CD4-positive, alpha-beta T cell (primary cell): ENCODE measurements at regions not wholly inside any gene's neighbourhood (a gene's known extent, or its start where the extent isn't known, plus 50 kb on each side); places are given as distances from the start of the nearest gene placed in this dataset.
"Not testable (repeated sequence)": the region's sequence is repeated elsewhere in the genome, so short reads cannot be mapped to it uniquely, and the experiment has no call there.

Experiments
- ATAC-seq: fragments of 200-7000 bp; cut with Tn5 transposase; one replicate; pipeline ENCODE4 v1.10.0; 2022; ENCODE audit warnings: mild to moderate bottlenecking; ENCODE audit not compliant: poor library complexity
- CTCF ChIA-PET: fragments of 350-600 bp; sonication (Branson Sonifier 250); formaldehyde crosslinking; loops from one replicate; lab custom pipeline; 2021; ENCODE audit warnings: antibody characterized with exemption, inconsistent platforms; lab: Charles Lee
- POLR2A ChIA-PET: fragments of 350-600 bp; sonication (Branson Sonifier 250); formaldehyde crosslinking; loops from one replicate; lab custom pipeline; 2021; ENCODE audit warnings: antibody characterized with exemption, inconsistent platforms; lab: Charles Lee
- DNase-seq, 14 experiments: peaks; one replicate each; pipeline ENCODE4 v3.0.0-alpha.2; 2013 to 2020; ENCODE audit warnings: mixed read lengths in 2 of 14
- H3K27ac ChIP-seq, 2 donors: one replicate each; pipeline versions ENCODE4 v1.5.1 to v1.7.0; 2013; ENCODE audit warnings: low read length in 2 of 2, low read depth in 1 of 2, mild to moderate bottlenecking in 1 of 2
- H3K27me3 ChIP-seq, 2 experiments: 1 replicate in 1 of 2; 2 replicates in 1 of 2; pipeline versions ENCODE4 v1.6.1 to v1.7.0; 2013; ENCODE audit warnings: low read length in 2 of 2, control low read depth in 1 of 2, mild to moderate bottlenecking in 1 of 2, moderate library complexity in 1 of 2; ENCODE audit not compliant: insufficient read depth in 2 of 2, control insufficient read depth in 1 of 2
- H3K36me3 ChIP-seq: one replicate; pipeline ENCODE4 v1.6.1; 2013; ENCODE audit warnings: low read length, control low read depth; ENCODE audit not compliant: insufficient read depth
- H3K4me1 ChIP-seq: one replicate; pipeline ENCODE4 v1.6.1; 2013; ENCODE audit warnings: low read length, control low read depth; ENCODE audit not compliant: insufficient read depth
- H3K4me3 ChIP-seq: one replicate; pipeline ENCODE4 v1.5.1; 2013; ENCODE audit warnings: mild to moderate bottlenecking, low read length, moderate library complexity
- H3K9me3 ChIP-seq, 2 experiments: 1 replicate in 1 of 2; 2 replicates in 1 of 2; pipeline versions ENCODE4 v1.6.1 to v1.7.0; 2013; ENCODE audit warnings: low read length in 2 of 2, mild to moderate bottlenecking in 2 of 2, control low read depth in 1 of 2, moderate library complexity in 1 of 2; ENCODE audit not compliant: control insufficient read depth in 1 of 2, insufficient read depth in 1 of 2
- H3K27ac Mint-ChIP-seq: one replicate; pipeline ENCODE4 v1.8.0; 2020; ENCODE audit warnings: mixed read lengths
- H3K27me3 Mint-ChIP-seq: one replicate; pipeline ENCODE4 v1.8.0; 2021; ENCODE audit warnings: mixed read lengths
- H3K36me3 Mint-ChIP-seq: one replicate; pipeline ENCODE4 v1.8.0; 2021; ENCODE audit warnings: low read depth, mixed read lengths
- H3K4me1 Mint-ChIP-seq: one replicate; pipeline ENCODE4 v1.8.0; 2021; ENCODE audit warnings: low read depth, mixed read lengths
- H3K4me3 Mint-ChIP-seq: one replicate; pipeline ENCODE4 v1.8.0; 2020; ENCODE audit warnings: mild to moderate bottlenecking, mixed read lengths
- H3K9me3 Mint-ChIP-seq: one replicate; pipeline ENCODE4 v1.8.0; 2020; ENCODE audit warnings: mixed read lengths
- CTCF ChIP-seq: fragments of 200-600 bp; IDR thresholded peaks from one replicate; pipeline ENCODE4 v1.8.0; 2022; ENCODE audit warnings: antibody characterized with exemption, mild to moderate bottlenecking
- intact Hi-C, 2 experiments: fragments of 100-400 bp; cut with DNase I in 1 of 2; cut with micrococcal nuclease in 1 of 2; formaldehyde crosslinking; loops; one replicate each; pipeline versions ENCODE4 v1.15.1 to v1.9.0; 2023 to 2025; cut with DNase I, micrococcal nuclease

- TF ChIP-seq CTCF, result no peak
- H3K4me3 Mint-ChIP-seq, result no peak overlapping the region
- intact Hi-C loops, result no loop called here
Measured at GRCh38 chr9:87206064-87206661, 258.9 kb upstream of the GAS1 start.

GRCh38 chr9:87210658-87211057, 263.4 kb upstream of the GAS1 start:
- H3K36me3 Mint-ChIP-seq, H3K9me3 Mint-ChIP-seq, POLR2A ChIA-PET, H3K9me3 ChIP-seq, H3K27ac Mint-ChIP-seq, CTCF ChIA-PET, H3K27me3 Mint-ChIP-seq, DNase-seq, H3K27me3 ChIP-seq, H3K4me1 ChIP-seq, ATAC-seq, H3K4me1 Mint-ChIP-seq, H3K36me3 ChIP-seq, H3K4me3 Mint-ChIP-seq, intact Hi-C loops, H3K27ac ChIP-seq, H3K4me3 ChIP-seq: not testable (repeated sequence)

More at GRCh38 chr9:87206064-87206661, 258.9 kb upstream of the GAS1 start:
- DNase-seq (no peak), ATAC-seq (no peak)
- no peak overlapping the region for H3K27ac ChIP-seq
- Mint-ChIP-seq H3K27me3 (no peaks in the 10 kb centered on the region), H3K27ac (no peak overlapping the region), H3K36me3 (no peaks in the 10 kb centered on the region), H3K9me3 (no peaks in the 10 kb centered on the region), H3K4me1 (no peaks in the 10 kb centered on the region)
- no peaks in the 10 kb centered on the region for H3K9me3 ChIP-seq
- H3K4me3 ChIP-seq, result no peak overlapping the region
- no peaks in the 10 kb centered on the region for H3K4me1 ChIP-seq
- CTCF ChIA-PET, result no interaction called here
- no peaks in the 10 kb centered on the region for H3K27me3 ChIP-seq
- POLR2A ChIA-PET, result no interaction called here
- H3K36me3 ChIP-seq, result no peaks in the 10 kb centered on the region

GRCh38 chr9:87211669-87212068, 264.4 kb upstream of the GAS1 start:
- intact Hi-C loops, result no loop called here
- Mint-ChIP-seq H3K9me3 (no peaks in the 10 kb centered on the region), H3K36me3 (no peaks in the 10 kb centered on the region), H3K27ac (no peak overlapping the region), H3K4me3 (no peak overlapping the region), H3K27me3 (peaks cover 9% of the 10 kb centered on the region), H3K4me1 (no peaks in the 10 kb centered on the region)
- Histone ChIP-seq H3K4me3 (no peak overlapping the region), H3K36me3 (no peaks in the 10 kb centered on the region), H3K4me1 (no peaks in the 10 kb centered on the region), H3K9me3 (no peaks in the 10 kb centered on the region), H3K27ac (no peak overlapping the region), H3K27me3 (no peaks in the 10 kb centered on the region)
- no peak for TF ChIP-seq CTCF
- ATAC-seq (no peak), DNase-seq (no peak)
- ChIA-PET CTCF (no interaction called here), POLR2A (no interaction called here)

GRCh38 chr9:87212605-87213021, 265.3 kb upstream of the GAS1 start:
- ATAC-seq (no peak), DNase-seq (no peak)
- H3K4me1 ChIP-seq, result no peaks in the 10 kb centered on the region
- Mint-ChIP-seq H3K27me3 (peaks cover 9% of the 10 kb centered on the region), H3K27ac (no peak overlapping the region), H3K9me3 (no peaks in the 10 kb centered on the region), H3K36me3 (no peaks in the 10 kb centered on the region), H3K4me3 (no peak overlapping the region), H3K4me1 (no peaks in the 10 kb centered on the region)
- H3K36me3 ChIP-seq, result no peaks in the 10 kb centered on the region
- intact Hi-C loops, result no loop called here
- H3K27ac ChIP-seq, result no peak overlapping the region
- no peak overlapping the region for H3K4me3 ChIP-seq
- TF ChIP-seq CTCF, result no peak
- POLR2A ChIA-PET, result no interaction called here
- no peaks in the 10 kb centered on the region for H3K27me3 ChIP-seq
- CTCF ChIA-PET, result no interaction called here
- no peaks in the 10 kb centered on the region for H3K9me3 ChIP-seq
